ENCODE measurements at regions not wholly inside any gene's neighbourhood (a gene's known extent, or its start where the extent isn't known, plus 50 kb on each side); places are given as distances from the start of the nearest gene placed in this dataset.
"Not testable (repeated sequence)": the region's sequence is repeated elsewhere in the genome, so short reads cannot be mapped to it uniquely, and the experiment has no call there.

- H3K36me3 ChIP-seq (ENCODE audit: control insufficient read depth, insufficient read depth, low read length): no peaks in the 10 kb centered on the region
- FAIRE-seq (no peak), DNase-seq (ENCODE audit: low read depth) (no peak)
- no peaks in the 10 kb centered on the region for H3K27me3 ChIP-seq (ENCODE audit: control insufficient read depth, insufficient read depth, low read length)
- TF ChIP-seq CTCF (IDR thresholded peaks at IDR 0.05; ENCODE audit: insufficient read depth, low read length, severe bottlenecking): no peak
- H3K4me3 ChIP-seq (ENCODE audit: low read depth, low read length): no peak overlapping the region
These were observed 226.2 kb downstream of the CCDC74A start for GRCh38 chr2:131753640-131754561.

- FAIRE-seq (no peak), DNase-seq (ENCODE audit: low read depth) (no peak)
- Histone ChIP-seq H3K27me3 (ENCODE audit: control insufficient read depth, insufficient read depth, low read length) (no peaks in the 10 kb centered on the region), H3K36me3 (ENCODE audit: control insufficient read depth, insufficient read depth, low read length) (no peaks in the 10 kb centered on the region), H3K4me3 (ENCODE audit: low read depth, low read length) (no peak overlapping the region)
- TF ChIP-seq CTCF (IDR thresholded peaks at IDR 0.05; ENCODE audit: insufficient read depth, low read length, severe bottlenecking): no peak
These were observed 227.4 kb downstream of the CCDC74A start for GRCh38 chr2:131754929-131755720.

GRCh38 chr2:131756141-131756907 lies 228.6 kb downstream of the CCDC74A start:
- H3K36me3 ChIP-seq (ENCODE audit: control insufficient read depth, insufficient read depth, low read length): no peaks in the 10 kb centered on the region
- no peak for FAIRE-seq
- no peak for TF ChIP-seq CTCF (IDR thresholded peaks at IDR 0.05; ENCODE audit: insufficient read depth, low read length, severe bottlenecking)
- no peaks in the 10 kb centered on the region for H3K27me3 ChIP-seq (ENCODE audit: control insufficient read depth, insufficient read depth, low read length)
- H3K4me3 ChIP-seq (ENCODE audit: low read depth, low read length): no peak overlapping the region
- no peak for DNase-seq (ENCODE audit: low read depth)

GRCh38 chr2:131758941-131759340 lies 231.3 kb downstream of the CCDC74A start:
- H3K4me3 ChIP-seq (ENCODE audit: low read depth, low read length); H3K27me3 ChIP-seq (ENCODE audit: control insufficient read depth, insufficient read depth, low read length); FAIRE-seq; DNase-seq (ENCODE audit: low read depth); H3K36me3 ChIP-seq (ENCODE audit: control insufficient read depth, insufficient read depth, low read length): not testable (repeated sequence)

- not testable (repeated sequence) for H3K36me3 ChIP-seq (ENCODE audit: control insufficient read depth, insufficient read depth, low read length); FAIRE-seq; DNase-seq (ENCODE audit: low read depth); H3K4me3 ChIP-seq (ENCODE audit: low read depth, low read length); H3K27me3 ChIP-seq (ENCODE audit: control insufficient read depth, insufficient read depth, low read length)
These were observed 247.4 kb downstream of the CCDC74A start for GRCh38 chr2:131774955-131775555.

- DNase-seq (ENCODE audit: low read depth); H3K27me3 ChIP-seq (ENCODE audit: control insufficient read depth, insufficient read depth, low read length); H3K4me3 ChIP-seq (ENCODE audit: low read depth, low read length); FAIRE-seq; H3K36me3 ChIP-seq (ENCODE audit: control insufficient read depth, insufficient read depth, low read length): not testable (repeated sequence)
These were observed 248.3 kb downstream of the CCDC74A start for GRCh38 chr2:131775903-131776506.

- H3K4me3 ChIP-seq (ENCODE audit: low read depth, low read length); FAIRE-seq; H3K36me3 ChIP-seq (ENCODE audit: control insufficient read depth, insufficient read depth, low read length): not testable (repeated sequence)
These were observed 252.8 kb downstream of the CCDC74A start for GRCh38 chr2:131780446-131780845.

More at GRCh38 chr2:131780446-131780845, 252.8 kb downstream of the CCDC74A start:
- H3K27me3 ChIP-seq (ENCODE audit: control insufficient read depth, insufficient read depth, low read length); DNase-seq (ENCODE audit: low read depth): not testable (repeated sequence)

Data from bronchial epithelial cell (primary cell).